Thyroid gland (tissue), 4 donors: ENCODE measurements at regions not wholly inside any gene's neighbourhood (a gene's known extent, or its start where the extent isn't known, plus 50 kb on each side); places are given as distances from the start of the nearest gene placed in this dataset.

Experiments used
- CTCF ChIP-seq, 6 experiments: fragments of 200-600 bp in 3 of 6; fragments of 450-650 bp in 3 of 6; sonication (generic) in 3 of 6; IDR thresholded peaks; one replicate each; pipeline ENCODE4 v1.5.1; 2016 to 2019; ENCODE audit warnings: antibody characterized with exemption in 6 of 6, mild to moderate bottlenecking in 2 of 6, inconsistent platforms in 1 of 6, moderate library complexity in 1 of 6
- POLR2A ChIP-seq, 2 donors: fragments of 450-650 bp; IDR thresholded peaks; one replicate each; pipeline ENCODE4 v1.6.1; 2017; ENCODE audit warnings: antibody characterized with exemption in 2 of 2, mild to moderate bottlenecking in 2 of 2, moderate library complexity in 1 of 2

GRCh38 chr11:10975287-10975721 is 117.5 kb upstream of the ZBED5 start:
- TF ChIP-seq CTCF (IDR thresholded peaks at IDR 0.05), result no peak
- TF ChIP-seq POLR2A (IDR thresholded peaks at IDR 0.05), result no peak
